GM13977 (cell line): ENCODE measurements at regions not wholly inside any gene's neighbourhood (a gene's known extent, or its start where the extent isn't known, plus 50 kb on each side); places are given as distances from the start of the nearest gene placed in this dataset.

Source experiments
- DNase-seq: peaks from one replicate; pipeline ENCODE4 v3.0.0; 2012; ENCODE audit warnings: low spot score
- CTCF ChIP-seq: IDR thresholded peaks from 2 replicates; pipeline ENCODE4 v1.5.1; 2012; ENCODE audit warnings: mild to moderate bottlenecking, control low read depth; ENCODE audit not compliant: insufficient read depth; ENCODE audit errors: extremely low read depth, missing control alignments
- in situ Hi-C: fragments of 300-500 bp; cut with MboI; formaldehyde crosslinking; loops from one replicate; pipeline ENCODE4 v1.12.0; 2022; ENCODE audit warnings: low sequenced_read_pairs, low pct_unique_long_range_greater_than_20kb, mixed read lengths, inconsistent platforms; ENCODE audit not compliant: unreplicated experiment

GRCh38 chr17:71921796-71922195, 199.0 kb upstream of the SOX9 start:
- in situ Hi-C loops: no loop called here
- no peak for TF ChIP-seq CTCF
- DNase-seq: no peak

- TF ChIP-seq CTCF: no peak
- in situ Hi-C loops: no loop called here
- DNase-seq: no peak
Measured at GRCh38 chr17:71922439-71922838, 198.4 kb upstream of the SOX9 start.

- in situ Hi-C loops: no loop called here
Measured at GRCh38 chr17:71926746-71927398, 193.9 kb upstream of the SOX9 start.

GRCh38 chr17:71933306-71933705, 187.5 kb upstream of the SOX9 start:
- no peak for TF ChIP-seq CTCF
- in situ Hi-C loops: no loop called here
- no peak for DNase-seq

More at GRCh38 chr17:71926746-71927398, 193.9 kb upstream of the SOX9 start:
- no peak for TF ChIP-seq CTCF
- DNase-seq: no peak

GRCh38 chr17:71934520-71934919, 186.3 kb upstream of the SOX9 start:
- TF ChIP-seq CTCF: no peak
- no peak for DNase-seq
- in situ Hi-C loops: no loop called here

- no peak for TF ChIP-seq CTCF
- in situ Hi-C loops: no loop called here
- DNase-seq: no peak
Measured at GRCh38 chr17:71935341-71935740, 185.5 kb upstream of the SOX9 start.
